ENCODE measurements at regions not wholly inside any gene's neighbourhood (a gene's known extent, or its start where the extent isn't known, plus 50 kb on each side); places are given as distances from the start of the nearest gene placed in this dataset.

- Histone ChIP-seq H3K9ac (ENCODE audit: insufficient read length) (no peak overlapping the region), H3K27ac (no peak overlapping the region), H3K36me3 (ENCODE audit: insufficient read depth, low read length) (no peaks in the 10 kb centered on the region), H3K9me3 (ENCODE audit: low read depth, low read length) (no peaks in the 10 kb centered on the region), H3K4me3 (no peak overlapping the region)
- no peak for TF ChIP-seq POLR2AphosphoS5 (IDR thresholded peaks at IDR 0.05; ENCODE audit: borderline replicate concordance, low read depth, low read length)
- TF ChIP-seq FOXP2 (optimal IDR thresholded peaks at IDR 0.05; ENCODE audit: control extremely low read depth, extremely low read length, insufficient read depth) = no peak
- no peak for TF ChIP-seq EZH2 (IDR thresholded peaks at IDR 0.05)
- no peak for DNase-seq (ENCODE audit: low read depth, low spot score)
Measured at GRCh38 chr7:25279705-25280104, 51.4 kb upstream of the NPVF start.

- H3K36me3 ChIP-seq (ENCODE audit: insufficient read depth, low read length) = no peaks in the 10 kb centered on the region
- H3K9me3 ChIP-seq (ENCODE audit: low read depth, low read length) = no peaks in the 10 kb centered on the region
- H3K9ac ChIP-seq (ENCODE audit: insufficient read length) = no peak overlapping the region
- no peak for DNase-seq (ENCODE audit: low read depth, low spot score)
- TF ChIP-seq EZH2 (IDR thresholded peaks at IDR 0.05) (no peak), FOXP2 (optimal IDR thresholded peaks at IDR 0.05; ENCODE audit: control extremely low read depth, extremely low read length, insufficient read depth) (no peak)
- no peak overlapping the region for H3K4me3 ChIP-seq
- H3K27ac ChIP-seq = no peak overlapping the region
Measured at GRCh38 chr7:25280181-25280580, 51.9 kb upstream of the NPVF start.

GRCh38 chr7:25282194-25282593 lies 53.9 kb upstream of the NPVF start:
- TF ChIP-seq EZH2 (IDR thresholded peaks at IDR 0.05) (no peak), POLR2AphosphoS5 (IDR thresholded peaks at IDR 0.05; ENCODE audit: borderline replicate concordance, low read depth, low read length) (no peak), FOXP2 (optimal IDR thresholded peaks at IDR 0.05; ENCODE audit: control extremely low read depth, extremely low read length, insufficient read depth) (no peak)
- no peak overlapping the region for H3K4me3 ChIP-seq
- no peak overlapping the region for H3K9ac ChIP-seq (ENCODE audit: insufficient read length)
- no peaks in the 10 kb centered on the region for H3K9me3 ChIP-seq (ENCODE audit: low read depth, low read length)
- no peak overlapping the region for H3K27ac ChIP-seq
- no peak for DNase-seq (ENCODE audit: low read depth, low spot score)
- no peaks in the 10 kb centered on the region for H3K36me3 ChIP-seq (ENCODE audit: insufficient read depth, low read length)

- Histone ChIP-seq H3K27ac (no peak overlapping the region), H3K9me3 (ENCODE audit: low read depth, low read length) (no peaks in the 10 kb centered on the region), H3K9ac (ENCODE audit: insufficient read length) (no peak overlapping the region), H3K36me3 (ENCODE audit: insufficient read depth, low read length) (no peaks in the 10 kb centered on the region), H3K4me3 (no peak overlapping the region)
- no peak for DNase-seq (ENCODE audit: low read depth, low spot score)
- TF ChIP-seq FOXP2 (optimal IDR thresholded peaks at IDR 0.05; ENCODE audit: control extremely low read depth, extremely low read length, insufficient read depth) (no peak), POLR2AphosphoS5 (IDR thresholded peaks at IDR 0.05; ENCODE audit: borderline replicate concordance, low read depth, low read length) (no peak), EZH2 (IDR thresholded peaks at IDR 0.05) (no peak)
Measured at GRCh38 chr7:25286756-25287155, 58.5 kb upstream of the NPVF start.

GRCh38 chr7:25287291-25287690 lies 59.0 kb upstream of the NPVF start:
- TF ChIP-seq EZH2 (IDR thresholded peaks at IDR 0.05) = no peak
- no peak for TF ChIP-seq FOXP2 (optimal IDR thresholded peaks at IDR 0.05; ENCODE audit: control extremely low read depth, extremely low read length, insufficient read depth)
- TF ChIP-seq POLR2AphosphoS5 (IDR thresholded peaks at IDR 0.05; ENCODE audit: borderline replicate concordance, low read depth, low read length) = no peak
- Histone ChIP-seq H3K9ac (ENCODE audit: insufficient read length) (no peak overlapping the region), H3K9me3 (ENCODE audit: low read depth, low read length) (no peaks in the 10 kb centered on the region), H3K36me3 (ENCODE audit: insufficient read depth, low read length) (no peaks in the 10 kb centered on the region), H3K27ac (no peak overlapping the region), H3K4me3 (no peak overlapping the region)
- DNase-seq (ENCODE audit: low read depth, low spot score) = no peak

GRCh38 chr7:25288556-25289307 lies 60.4 kb upstream of the NPVF start:
- Histone ChIP-seq H3K4me3 (no peak overlapping the region), H3K36me3 (ENCODE audit: insufficient read depth, low read length) (no peaks in the 10 kb centered on the region), H3K9me3 (ENCODE audit: low read depth, low read length) (no peaks in the 10 kb centered on the region), H3K27ac (no peak overlapping the region), H3K9ac (ENCODE audit: insufficient read length) (no peak overlapping the region)
- DNase-seq (ENCODE audit: low read depth, low spot score) = no peak
- TF ChIP-seq EZH2 (IDR thresholded peaks at IDR 0.05) = no peak
- TF ChIP-seq FOXP2 (optimal IDR thresholded peaks at IDR 0.05; ENCODE audit: control extremely low read depth, extremely low read length, insufficient read depth) = no peak
- no peak for TF ChIP-seq POLR2AphosphoS5 (IDR thresholded peaks at IDR 0.05; ENCODE audit: borderline replicate concordance, low read depth, low read length)

GRCh38 chr7:25289518-25289917 lies 61.2 kb upstream of the NPVF start:
- H3K9ac ChIP-seq (ENCODE audit: insufficient read length) = no peak overlapping the region
- H3K36me3 ChIP-seq (ENCODE audit: insufficient read depth, low read length) = no peaks in the 10 kb centered on the region
- TF ChIP-seq EZH2 (IDR thresholded peaks at IDR 0.05) = no peak
- no peak for TF ChIP-seq POLR2AphosphoS5 (IDR thresholded peaks at IDR 0.05; ENCODE audit: borderline replicate concordance, low read depth, low read length)
- no peak for TF ChIP-seq FOXP2 (optimal IDR thresholded peaks at IDR 0.05; ENCODE audit: control extremely low read depth, extremely low read length, insufficient read depth)
- H3K4me3 ChIP-seq = no peak overlapping the region
- no peak overlapping the region for H3K27ac ChIP-seq
- no peak for DNase-seq (ENCODE audit: low read depth, low spot score)
- no peaks in the 10 kb centered on the region for H3K9me3 ChIP-seq (ENCODE audit: low read depth, low read length)

GRCh38 chr7:25294624-25295023 lies 66.3 kb upstream of the NPVF start:
- no peaks in the 10 kb centered on the region for H3K36me3 ChIP-seq (ENCODE audit: insufficient read depth, low read length)
- no peak for DNase-seq (ENCODE audit: low read depth, low spot score)
- no peak overlapping the region for H3K27ac ChIP-seq

GRCh38 chr7:25295387-25295786 lies 67.1 kb upstream of the NPVF start:
- DNase-seq (ENCODE audit: low read depth, low spot score) = no peak
- H3K36me3 ChIP-seq (ENCODE audit: insufficient read depth, low read length) = no peaks in the 10 kb centered on the region
- TF ChIP-seq POLR2AphosphoS5 (IDR thresholded peaks at IDR 0.05; ENCODE audit: borderline replicate concordance, low read depth, low read length) = no peak
- TF ChIP-seq EZH2 (IDR thresholded peaks at IDR 0.05) = no peak
- TF ChIP-seq FOXP2 (optimal IDR thresholded peaks at IDR 0.05; ENCODE audit: control extremely low read depth, extremely low read length, insufficient read depth) = no peak
- no peaks in the 10 kb centered on the region for H3K9me3 ChIP-seq (ENCODE audit: low read depth, low read length)
- no peak overlapping the region for H3K9ac ChIP-seq (ENCODE audit: insufficient read length)
- H3K27ac ChIP-seq = no peak overlapping the region
- H3K4me3 ChIP-seq = no peak overlapping the region

More at GRCh38 chr7:25294624-25295023, 66.3 kb upstream of the NPVF start:
- TF ChIP-seq POLR2AphosphoS5 (IDR thresholded peaks at IDR 0.05; ENCODE audit: borderline replicate concordance, low read depth, low read length) (no peak), EZH2 (IDR thresholded peaks at IDR 0.05) (no peak), FOXP2 (optimal IDR thresholded peaks at IDR 0.05; ENCODE audit: control extremely low read depth, extremely low read length, insufficient read depth) (no peak)
- Histone ChIP-seq H3K9me3 (ENCODE audit: low read depth, low read length) (no peaks in the 10 kb centered on the region), H3K4me3 (no peak overlapping the region), H3K9ac (ENCODE audit: insufficient read length) (no peak overlapping the region)

Measured in SK-N-MC (cell line).